Astrocyte (in vitro differentiated cells and primary cell): ENCODE measurements at regions not wholly inside any gene's neighbourhood (a gene's known extent, or its start where the extent isn't known, plus 50 kb on each side); places are given as distances from the start of the nearest gene placed in this dataset.
"Not testable (repeated sequence)": the region's sequence is repeated elsewhere in the genome, so short reads cannot be mapped to it uniquely, and the experiment has no call there.

Experiments
- DNase-seq: peaks from one replicate; pipeline ENCODE4 v3.0.0-alpha.2; 2010; ENCODE audit warnings: low read depth
- FAIRE-seq: peaks from 2 replicates; lab custom pipeline; 2011; peaks lifted over from hg19 to GRCh38; lab: Jason Lieb, UNC
- H2AFZ ChIP-seq: 2 replicates; pipeline ENCODE4 v1.6.0; 2012; ENCODE audit warnings: low read depth, low read length, inconsistent platforms
- H3K27ac ChIP-seq: 2 replicates; pipeline ENCODE4 v1.5.1; 2011; ENCODE audit warnings: low read depth, low read length, inconsistent platforms
- H3K27me3 ChIP-seq: 2 replicates; pipeline ENCODE4 v1.6.0; 2011; ENCODE audit warnings: low read length, inconsistent platforms; ENCODE audit not compliant: insufficient read depth
- H3K36me3 ChIP-seq: 2 replicates; pipeline ENCODE4 v1.5.1; 2011; ENCODE audit warnings: low read length, inconsistent platforms; ENCODE audit not compliant: insufficient read depth
- H3K4me1 ChIP-seq: 2 replicates; pipeline ENCODE4 v1.5.1; 2011; ENCODE audit warnings: low read length, inconsistent platforms; ENCODE audit not compliant: insufficient read depth
- H3K4me2 ChIP-seq: 2 replicates; pipeline ENCODE4 v1.6.0; 2012; ENCODE audit warnings: low read length, inconsistent platforms
- H3K4me3 ChIP-seq: 2 replicates; pipeline ENCODE4 v1.5.1; 2011; ENCODE audit warnings: low read depth, mild to moderate bottlenecking, low read length, inconsistent platforms; ENCODE audit not compliant: insufficient read depth
- H3K79me2 ChIP-seq: 2 replicates; pipeline ENCODE4 v1.6.0; 2012; ENCODE audit warnings: mild to moderate bottlenecking, low read length, inconsistent platforms; ENCODE audit not compliant: insufficient read depth
- H3K9ac ChIP-seq: 2 replicates; pipeline ENCODE4 v1.6.0; 2012; ENCODE audit warnings: mild to moderate bottlenecking, low read length, inconsistent platforms
- H3K9me3 ChIP-seq: 2 replicates; pipeline ENCODE4 v1.5.1; 2012; ENCODE audit warnings: low read depth, mild to moderate bottlenecking, low read length, inconsistent platforms; ENCODE audit not compliant: insufficient read depth
- H4K20me1 ChIP-seq: 2 replicates; pipeline ENCODE4 v1.6.0; 2012; ENCODE audit warnings: low read length, inconsistent platforms; ENCODE audit not compliant: insufficient read depth
- H3K27ac Mint-ChIP-seq: one replicate; pipeline ENCODE4 v1.8.0; 2021; ENCODE audit warnings: mild to moderate bottlenecking, mixed read lengths; ENCODE audit not compliant: unreplicated experiment
- H3K27me3 Mint-ChIP-seq: one replicate; pipeline ENCODE4 v1.8.0; 2021; ENCODE audit warnings: low read depth, mixed read lengths; ENCODE audit not compliant: unreplicated experiment
- H3K36me3 Mint-ChIP-seq: one replicate; pipeline ENCODE4 v1.8.0; 2021; ENCODE audit warnings: low read depth, mixed read lengths; ENCODE audit not compliant: unreplicated experiment
- H3K4me1 Mint-ChIP-seq: one replicate; pipeline ENCODE4 v1.8.0; 2021; ENCODE audit warnings: low read depth, mixed read lengths; ENCODE audit not compliant: unreplicated experiment
- H3K4me3 Mint-ChIP-seq: one replicate; pipeline ENCODE4 v1.8.0; 2021; ENCODE audit warnings: mild to moderate bottlenecking, moderate library complexity, mixed read lengths; ENCODE audit not compliant: unreplicated experiment
- H3K9me3 Mint-ChIP-seq: one replicate; pipeline ENCODE4 v1.8.0; 2021; ENCODE audit warnings: mild to moderate bottlenecking, mixed read lengths; ENCODE audit not compliant: unreplicated experiment
- EZH2 ChIP-seq: IDR thresholded peaks from 2 replicates; pipeline ENCODE4 v1.6.1; 2012; ENCODE audit warnings: mild to moderate bottlenecking, low read length, inconsistent platforms; ENCODE audit not compliant: insufficient read depth
- TF ChIP-seq, protein P1 (sequence below): IDR thresholded peaks from 2 replicates; pipeline ENCODE4 v1.5.1; 2011; ENCODE audit warnings: low read depth, mild to moderate bottlenecking, inconsistent platforms, low read length, moderate library complexity; ENCODE audit not compliant: insufficient read depth

DNA sequence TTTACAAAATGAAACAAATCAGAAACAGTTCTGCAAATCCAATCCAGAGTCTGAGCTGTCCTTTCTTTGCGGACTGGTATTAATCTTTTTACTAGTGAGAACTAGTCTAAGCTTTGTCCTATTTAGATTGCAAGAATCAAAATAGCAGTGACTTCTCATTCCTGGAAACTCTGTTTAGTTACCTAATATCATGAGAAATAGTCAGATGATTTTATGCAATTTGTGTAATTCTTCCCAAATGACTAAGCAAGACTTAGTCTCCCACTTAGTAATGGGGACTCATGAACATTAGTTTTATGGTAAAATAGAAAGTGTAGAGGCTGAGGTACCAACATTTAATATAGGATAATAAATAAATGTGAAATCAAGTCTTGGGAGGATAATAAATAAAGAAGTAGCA is 341.3 kb downstream of the DNAJB9 start:
- no peak for FAIRE-seq
- no peak overlapping the region for H3K27ac Mint-ChIP-seq

DNA sequence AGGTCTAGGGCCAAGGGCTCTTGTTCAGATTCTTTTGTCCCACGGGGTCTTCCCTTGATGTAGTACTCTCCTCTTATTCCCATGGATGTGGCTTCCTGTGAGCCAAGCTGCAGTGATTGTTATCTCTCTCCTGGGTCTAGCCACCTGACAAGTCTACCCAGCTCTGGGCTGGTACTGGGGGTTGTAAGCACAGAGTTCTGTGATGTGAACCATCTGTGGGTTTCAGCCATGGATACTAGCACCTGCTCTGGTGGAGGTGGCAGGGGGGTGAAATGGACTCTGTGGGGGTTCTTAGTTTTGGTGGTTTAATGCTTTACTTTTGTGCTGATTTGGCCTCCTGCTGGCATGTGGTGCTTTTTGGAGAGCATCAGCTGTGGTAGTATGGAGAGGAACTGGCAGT is 350.8 kb downstream of the DNAJB9 start:
- Histone ChIP-seq H3K9ac (no peak overlapping the region), H3K79me2 (no peaks in the 10 kb centered on the region), H3K4me1 (no peaks in the 10 kb centered on the region), H2AFZ (no peak overlapping the region), H3K27me3 (no peaks in the 10 kb centered on the region), H3K4me3 (no peak overlapping the region), H3K27ac (no peak overlapping the region), H3K9me3 (peaks cover 2% of the 10 kb centered on the region), H4K20me1 (no peaks in the 10 kb centered on the region), H3K4me2 (no peak overlapping the region), H3K36me3 (no peaks in the 10 kb centered on the region)
- no peak overlapping the region for H3K27ac Mint-ChIP-seq
- no peak for DNase-seq
- H3K36me3 Mint-ChIP-seq = no peaks in the 10 kb centered on the region
- TF ChIP-seq EZH2 = no peak
- TF ChIP-seq, protein P1, sequence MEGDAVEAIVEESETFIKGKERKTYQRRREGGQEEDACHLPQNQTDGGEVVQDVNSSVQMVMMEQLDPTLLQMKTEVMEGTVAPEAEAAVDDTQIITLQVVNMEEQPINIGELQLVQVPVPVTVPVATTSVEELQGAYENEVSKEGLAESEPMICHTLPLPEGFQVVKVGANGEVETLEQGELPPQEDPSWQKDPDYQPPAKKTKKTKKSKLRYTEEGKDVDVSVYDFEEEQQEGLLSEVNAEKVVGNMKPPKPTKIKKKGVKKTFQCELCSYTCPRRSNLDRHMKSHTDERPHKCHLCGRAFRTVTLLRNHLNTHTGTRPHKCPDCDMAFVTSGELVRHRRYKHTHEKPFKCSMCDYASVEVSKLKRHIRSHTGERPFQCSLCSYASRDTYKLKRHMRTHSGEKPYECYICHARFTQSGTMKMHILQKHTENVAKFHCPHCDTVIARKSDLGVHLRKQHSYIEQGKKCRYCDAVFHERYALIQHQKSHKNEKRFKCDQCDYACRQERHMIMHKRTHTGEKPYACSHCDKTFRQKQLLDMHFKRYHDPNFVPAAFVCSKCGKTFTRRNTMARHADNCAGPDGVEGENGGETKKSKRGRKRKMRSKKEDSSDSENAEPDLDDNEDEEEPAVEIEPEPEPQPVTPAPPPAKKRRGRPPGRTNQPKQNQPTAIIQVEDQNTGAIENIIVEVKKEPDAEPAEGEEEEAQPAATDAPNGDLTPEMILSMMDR = no peak
- FAIRE-seq = no peak
- peaks cover 3% of the 10 kb centered on the region for H3K9me3 Mint-ChIP-seq
- no peak overlapping the region for H3K4me3 Mint-ChIP-seq
- no peaks in the 10 kb centered on the region for H3K27me3 Mint-ChIP-seq
- no peaks in the 10 kb centered on the region for H3K4me1 Mint-ChIP-seq

More for the DNA sequence above, 341.3 kb downstream of the DNAJB9 start:
- H3K36me3 ChIP-seq = no peaks in the 10 kb centered on the region
- H3K9me3 Mint-ChIP-seq = peaks cover 3% of the 10 kb centered on the region
- H3K4me3 ChIP-seq = no peak overlapping the region
- DNase-seq = no peak
- no peak for TF ChIP-seq EZH2
- TF ChIP-seq, protein P1 = no peak
- no peak overlapping the region for H3K27ac ChIP-seq
- H2AFZ ChIP-seq = no peak overlapping the region
- no peak overlapping the region for H3K4me3 Mint-ChIP-seq
- H3K27me3 ChIP-seq = no peaks in the 10 kb centered on the region
- no peaks in the 10 kb centered on the region for H3K9me3 ChIP-seq
- H3K4me2 ChIP-seq = no peak overlapping the region
- H3K79me2 ChIP-seq = no peaks in the 10 kb centered on the region
- no peaks in the 10 kb centered on the region for H3K4me1 Mint-ChIP-seq
- H3K4me1 ChIP-seq = no peaks in the 10 kb centered on the region
- H3K9ac ChIP-seq = no peak overlapping the region
- H3K36me3 Mint-ChIP-seq = no peaks in the 10 kb centered on the region
- no peaks in the 10 kb centered on the region for H4K20me1 ChIP-seq
- H3K27me3 Mint-ChIP-seq = no peaks in the 10 kb centered on the region

DNA sequence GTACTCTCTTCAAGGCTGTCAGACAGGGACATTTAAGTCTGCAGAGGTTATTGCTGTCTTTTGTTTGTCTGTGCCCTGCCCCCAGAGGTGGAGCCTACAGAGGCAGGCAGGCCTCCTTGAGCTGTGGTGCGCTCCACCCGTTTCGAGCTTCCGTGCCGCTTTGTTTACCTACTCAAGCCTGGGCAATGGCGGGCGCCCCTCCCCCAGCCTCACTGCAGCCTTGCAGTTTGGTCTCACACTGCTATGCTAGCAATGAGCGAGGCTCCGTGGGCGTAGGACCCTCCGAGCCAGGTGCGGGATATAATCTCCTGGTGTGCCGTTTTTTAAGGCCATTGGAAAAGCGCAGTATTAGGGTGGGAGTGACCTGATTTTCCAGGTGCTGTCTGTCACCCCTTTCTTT is 373.4 kb downstream of the DNAJB9 start:
- not testable (repeated sequence) for H3K27me3 Mint-ChIP-seq, H3K36me3 Mint-ChIP-seq, DNase-seq, H3K27ac ChIP-seq, H3K27ac Mint-ChIP-seq, H3K36me3 ChIP-seq, FAIRE-seq, H2AFZ ChIP-seq, H3K4me1 Mint-ChIP-seq, H3K27me3 ChIP-seq, H4K20me1 ChIP-seq, H3K9me3 ChIP-seq, H3K4me1 ChIP-seq, H3K9ac ChIP-seq, H3K79me2 ChIP-seq, H3K4me3 ChIP-seq, H3K4me3 Mint-ChIP-seq, H3K4me2 ChIP-seq
- H3K9me3 Mint-ChIP-seq = peaks cover 23% of the 10 kb centered on the region
